Islet precursor cell (in vitro differentiated cells): ENCODE measurements at regions not wholly inside any gene's neighbourhood (a gene's known extent, or its start where the extent isn't known, plus 50 kb on each side); places are given as distances from the start of the nearest gene placed in this dataset.
"Not testable (repeated sequence)": the region's sequence is repeated elsewhere in the genome, so short reads cannot be mapped to it uniquely, and the experiment has no call there.

Experiments
- DNase-seq: peaks from one replicate; pipeline ENCODE4 v3.0.0-alpha.2; 2018

DNA sequence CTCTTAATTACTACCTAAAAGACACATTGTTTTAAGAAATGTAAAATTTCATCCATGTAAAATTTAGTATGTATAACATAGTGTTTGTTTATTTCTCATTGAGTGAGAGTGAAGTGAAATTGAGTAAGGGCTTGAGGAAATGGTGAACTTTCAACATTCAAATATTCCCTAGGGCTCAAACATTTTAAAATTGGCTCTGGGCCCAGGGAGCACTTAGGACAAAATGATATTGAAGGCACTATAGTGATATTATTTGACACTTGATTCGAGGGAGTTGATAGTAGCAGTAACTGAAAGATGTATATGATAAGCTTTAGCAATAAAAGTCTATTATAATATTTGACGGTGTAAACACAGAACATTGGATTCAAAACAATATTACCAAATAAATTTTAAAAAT, 1244.0 kb upstream of the TENM3 start:
- no peak for DNase-seq

DNA sequence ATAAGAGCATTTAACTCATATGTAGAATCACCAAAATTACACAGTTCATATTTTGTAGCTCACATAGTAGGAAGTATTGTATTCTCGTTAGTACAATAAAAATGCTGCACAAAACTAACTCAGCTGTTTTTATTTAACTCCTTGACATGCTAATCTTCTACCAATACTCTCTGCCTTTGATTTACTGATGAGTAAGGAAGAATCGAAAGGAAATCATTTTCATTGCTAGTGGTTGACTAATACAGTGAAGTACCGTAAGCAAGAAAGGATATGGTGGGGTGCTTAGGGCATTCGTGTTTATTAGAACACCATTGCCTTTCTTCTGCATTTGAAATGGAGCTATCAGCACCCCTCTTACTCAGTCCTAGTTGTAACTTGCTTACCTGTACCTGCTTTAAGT, 1239.1 kb upstream of the TENM3 start:
- no peak for DNase-seq

DNA sequence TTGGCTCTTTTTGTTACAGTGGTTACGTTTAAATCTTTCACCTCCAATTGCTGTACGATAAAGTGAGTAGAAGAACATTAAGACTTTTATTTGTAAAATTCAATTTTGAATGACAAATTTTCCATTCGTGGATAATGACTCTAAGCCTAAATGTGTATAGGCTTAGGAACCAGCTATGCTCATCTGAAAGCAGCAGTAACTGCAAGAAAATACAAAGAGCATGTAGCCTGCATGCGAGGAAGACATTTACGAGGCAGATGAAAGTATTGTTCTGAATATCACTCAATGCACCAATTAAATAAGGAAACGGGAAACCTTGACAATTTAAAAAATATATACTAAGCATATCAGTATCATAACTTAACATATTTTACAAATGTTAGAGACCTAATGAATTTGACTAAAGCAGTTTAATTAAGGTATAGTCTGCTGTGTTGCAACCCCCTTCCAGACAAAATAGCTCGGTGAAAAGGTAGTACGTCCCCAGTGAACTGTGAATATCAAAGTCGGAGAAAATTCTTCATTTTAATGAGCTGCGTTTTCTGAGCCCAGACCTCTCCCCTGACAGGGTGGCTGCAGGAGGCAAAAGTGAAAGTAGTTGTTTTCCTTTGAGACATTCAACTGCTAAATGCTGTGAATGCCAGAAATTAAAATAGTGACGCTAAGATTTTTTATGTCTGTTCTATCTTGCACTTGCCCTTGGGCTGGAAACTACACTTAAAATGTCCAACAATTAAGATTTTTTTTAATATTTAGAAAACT, 1236.5 kb upstream of the TENM3 start:
- no peak for DNase-seq

DNA sequence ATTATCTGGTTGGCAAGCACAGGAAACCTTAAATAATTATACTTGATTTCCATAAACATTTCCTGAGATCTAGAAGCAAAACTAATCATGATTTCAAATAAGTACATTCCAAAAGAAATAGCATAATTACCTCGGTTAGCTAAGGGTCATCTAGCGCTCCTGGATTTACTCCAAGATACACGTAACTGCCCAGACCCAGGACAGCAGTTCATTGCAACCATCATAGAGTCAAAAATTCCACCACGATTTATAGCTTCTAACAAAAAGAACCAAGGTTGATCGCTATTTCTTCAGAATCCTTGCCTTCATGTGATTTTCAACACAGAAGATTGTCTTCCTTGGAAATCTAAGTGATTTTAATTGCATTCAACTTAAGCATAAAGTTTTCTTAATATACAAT, 1235.5 kb upstream of the TENM3 start:
- no peak for DNase-seq

DNA sequence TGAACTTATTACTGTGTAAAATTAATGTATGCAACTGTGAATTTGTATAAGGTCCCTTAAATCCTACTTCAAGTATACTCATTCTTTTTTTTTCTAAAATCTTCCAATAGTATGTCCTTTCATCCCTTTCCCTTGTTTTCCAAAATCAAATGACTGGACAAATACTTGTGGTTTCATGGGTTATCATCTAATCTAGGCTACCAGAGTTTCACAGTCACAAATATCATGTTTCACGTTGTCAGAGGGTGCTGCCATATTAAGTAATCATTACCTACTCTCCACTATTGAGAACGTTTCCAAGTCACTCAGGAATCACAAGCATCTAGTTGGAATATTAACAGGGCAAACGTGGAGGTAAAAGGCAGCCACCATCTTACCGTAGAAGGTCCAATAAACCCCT, 1235.0 kb upstream of the TENM3 start:
- no peak for DNase-seq

DNA sequence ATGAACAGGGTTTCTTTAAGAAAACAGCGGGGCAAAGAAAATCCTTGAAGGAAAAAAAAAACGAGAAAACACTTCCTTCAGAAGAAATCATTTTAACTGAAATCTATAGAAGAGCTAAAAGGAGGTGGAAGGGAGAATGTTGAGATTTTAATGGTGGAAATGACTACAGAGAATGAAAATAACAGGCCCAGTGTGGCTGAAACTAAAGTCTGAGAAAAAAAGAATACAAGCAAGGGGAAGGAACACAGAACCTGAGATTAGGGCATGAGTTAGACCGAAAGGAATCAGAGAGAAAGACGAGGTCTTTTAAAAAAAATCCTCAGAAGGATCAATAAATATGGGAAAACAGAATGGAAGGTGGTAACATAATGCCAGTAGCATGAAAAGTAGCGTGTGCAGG, 1230.0 kb upstream of the TENM3 start:
- DNase-seq, result no peak

DNA sequence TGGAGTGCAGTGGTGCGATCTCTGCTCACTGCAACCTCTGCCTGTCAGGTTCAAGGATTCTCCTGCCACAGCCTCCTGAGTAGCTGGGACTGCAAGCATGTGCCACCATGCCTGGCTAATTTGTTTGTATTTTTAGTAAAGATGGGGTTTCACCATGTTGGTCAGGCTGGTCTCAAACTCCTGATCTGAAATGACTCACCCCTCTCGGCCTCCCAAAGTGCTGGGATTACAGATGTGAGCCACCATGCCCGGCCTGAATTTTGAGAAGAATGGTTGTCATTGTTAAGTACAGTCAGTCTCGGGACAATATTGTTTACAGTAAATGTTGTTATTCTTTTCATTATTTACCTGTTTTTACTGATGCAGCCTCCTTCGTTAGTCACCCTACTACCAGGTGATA, 1226.2 kb upstream of the TENM3 start:
- DNase-seq, result peak; percentile 57

DNA sequence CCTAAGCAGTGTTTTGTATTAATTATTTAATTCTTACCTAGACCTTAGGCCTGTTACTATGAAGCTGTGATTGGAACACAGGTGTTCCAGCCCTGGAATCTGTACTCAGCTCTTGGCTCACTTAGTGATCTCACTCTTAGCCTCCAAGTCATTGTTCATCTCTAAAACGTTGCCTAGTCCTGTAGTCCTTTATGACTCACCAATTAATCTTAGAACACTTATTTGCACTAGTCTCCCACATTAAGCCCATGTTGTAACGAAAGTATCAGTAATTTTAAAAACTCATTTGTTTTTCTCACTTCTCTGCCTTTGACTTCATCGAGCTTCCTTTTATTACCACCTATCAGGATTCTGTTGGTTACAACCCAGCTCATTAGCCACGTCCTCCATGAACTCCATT, 1224.7 kb upstream of the TENM3 start:
- DNase-seq, result no peak

DNA sequence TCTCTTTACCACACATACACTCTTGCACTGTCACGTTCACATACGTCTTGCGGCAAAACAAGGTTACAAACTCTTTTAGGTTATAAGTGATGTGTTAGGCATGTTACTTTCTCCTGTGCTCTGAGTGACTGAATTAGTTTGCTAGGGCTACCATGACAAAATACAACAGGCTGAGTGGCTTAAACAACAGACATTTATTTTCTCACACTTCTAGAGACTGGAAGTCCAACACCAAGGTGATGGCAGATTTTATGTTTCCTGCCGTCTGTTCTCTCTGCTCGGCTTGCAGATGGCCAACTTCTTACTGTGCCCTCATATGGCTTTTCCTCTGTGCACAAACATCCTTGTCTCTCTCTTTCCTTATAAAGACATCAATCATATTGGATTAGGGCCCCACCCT, 1224.3 kb upstream of the TENM3 start:
- DNase-seq, result no peak

DNA sequence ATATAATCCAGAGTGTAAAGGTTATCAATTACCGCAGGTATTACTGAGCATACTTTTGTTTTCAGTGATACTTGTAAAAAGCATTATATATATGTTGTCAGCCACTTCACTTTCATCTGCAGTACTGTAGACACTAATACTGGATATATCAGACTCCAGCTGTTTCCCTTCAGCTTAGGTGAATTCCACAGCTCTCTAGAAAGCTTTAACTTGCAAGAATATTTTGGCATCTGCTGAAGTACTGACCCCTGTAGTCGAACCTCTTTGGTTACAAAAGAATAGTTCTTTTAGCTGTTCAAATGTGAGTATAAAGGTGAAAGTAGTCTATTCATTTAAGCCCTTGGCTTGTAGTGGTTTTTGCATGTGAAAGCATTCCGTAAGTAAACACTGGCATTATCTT, 1222.7 kb upstream of the TENM3 start:
- no peak for DNase-seq

DNA sequence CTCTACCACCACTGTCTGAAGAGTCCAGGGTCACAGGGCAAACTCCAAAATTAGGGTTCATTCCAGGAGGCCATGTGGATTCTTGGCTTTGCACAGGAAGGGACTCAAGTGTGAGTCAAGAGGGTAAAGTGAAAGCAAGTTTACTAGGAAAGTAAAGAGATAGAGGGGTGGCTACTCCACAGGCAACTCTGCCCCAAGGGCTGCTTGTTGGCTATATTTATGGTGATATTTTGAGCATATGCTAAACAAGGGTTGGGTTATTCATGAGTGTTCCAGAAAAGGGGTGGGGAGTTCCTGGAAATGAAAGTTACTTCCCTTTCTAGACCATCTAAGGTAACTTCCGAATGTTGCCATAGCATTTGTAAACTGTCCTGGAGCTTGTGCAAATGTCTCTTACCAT, 1222.0 kb upstream of the TENM3 start:
- no peak for DNase-seq

DNA sequence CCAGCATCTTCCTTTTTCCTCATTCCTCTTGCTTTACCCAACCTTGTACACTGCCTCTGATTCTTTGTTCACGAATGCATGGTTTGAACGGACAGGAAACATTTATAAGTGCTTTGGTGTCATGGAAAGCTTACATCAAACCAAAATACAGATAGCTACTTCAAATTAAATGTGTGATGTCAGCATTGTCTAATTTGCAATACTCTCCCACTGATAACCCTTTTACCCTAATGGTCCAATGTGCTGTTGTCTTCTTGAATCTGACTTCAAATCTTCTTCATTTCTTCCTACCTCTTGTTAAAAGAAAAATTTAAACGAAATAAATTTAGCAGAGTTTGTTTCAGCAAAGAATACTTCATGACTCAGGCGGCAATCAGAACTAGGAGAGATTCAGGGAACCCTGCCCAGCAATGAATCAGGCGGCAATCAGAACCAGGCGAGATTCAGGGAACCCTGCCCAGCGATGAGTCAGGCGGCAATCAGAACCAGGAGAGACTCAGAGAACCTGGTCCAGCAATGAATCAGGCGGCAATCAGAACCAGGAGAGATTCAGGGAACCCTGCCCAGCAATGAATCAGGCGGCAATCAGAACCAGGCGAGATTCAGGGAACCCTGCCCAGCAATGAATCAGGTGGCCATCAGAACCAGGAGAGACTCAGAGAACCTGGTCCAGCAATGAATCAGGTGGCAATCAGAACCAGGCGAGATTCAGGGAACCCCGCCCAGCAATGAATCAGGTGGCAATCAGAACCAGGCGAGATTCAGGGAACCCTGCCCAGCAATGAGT, 1212.9 kb upstream of the TENM3 start:
- not testable (repeated sequence) for DNase-seq

DNA sequence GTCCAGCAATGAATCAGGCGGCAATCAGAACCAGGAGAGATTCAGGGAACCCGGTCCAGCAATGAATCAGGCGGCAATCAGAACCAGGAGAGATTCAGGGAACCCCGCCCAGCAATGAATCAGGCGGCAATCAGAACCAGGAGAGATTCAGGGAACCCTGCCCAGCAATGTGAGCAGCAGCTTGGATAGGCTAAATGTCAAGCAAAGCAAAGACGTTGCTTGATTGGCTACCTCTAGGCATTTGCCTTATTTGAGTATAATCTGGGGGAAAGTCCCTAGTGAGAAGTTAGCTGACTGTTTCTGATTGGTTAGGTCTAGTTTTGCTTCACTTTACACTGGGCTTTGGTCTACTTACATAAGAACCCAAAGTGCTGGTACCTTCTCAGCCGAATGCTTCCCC, 1212.2 kb upstream of the TENM3 start:
- no peak for DNase-seq

DNA sequence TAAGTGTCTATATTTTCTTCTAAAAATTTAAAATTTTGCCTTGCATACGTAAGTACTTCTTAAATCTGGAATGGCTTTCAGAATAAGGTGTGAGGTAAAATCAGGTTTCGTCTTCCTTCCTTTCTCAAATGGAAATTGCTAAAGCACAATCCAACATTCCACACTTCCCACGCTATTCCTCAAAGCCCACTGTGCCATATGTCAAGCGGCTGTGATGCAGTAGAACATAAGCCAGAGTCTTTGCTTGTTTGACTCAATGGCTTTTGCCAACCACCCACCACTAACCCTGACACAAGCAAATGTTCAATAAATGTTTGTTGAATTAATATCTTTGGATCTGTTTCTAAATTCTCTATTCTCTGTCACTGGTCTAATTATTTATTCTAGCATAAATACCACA, 1199.7 kb upstream of the TENM3 start:
- DNase-seq, result no peak

DNA sequence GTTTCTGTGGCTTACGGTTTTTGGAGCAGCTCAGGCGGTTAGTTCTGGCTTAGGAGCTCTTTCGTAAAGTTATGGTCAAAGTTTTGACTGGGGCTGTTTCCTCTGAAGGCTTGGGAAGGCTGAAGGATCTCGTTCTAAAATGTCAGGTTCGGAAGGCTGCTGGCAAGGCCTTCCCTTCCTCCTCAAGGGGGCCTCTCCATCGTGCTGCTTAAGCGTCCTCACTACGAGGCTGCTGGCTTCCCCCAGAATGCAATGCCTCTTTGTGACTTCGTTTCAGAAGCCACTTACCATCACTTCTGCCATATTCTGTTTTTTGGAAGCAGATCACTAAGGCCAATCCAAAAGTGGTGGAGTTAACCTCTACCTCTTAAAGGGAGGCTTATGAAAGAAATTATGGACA, 1196.4 kb upstream of the TENM3 start:
- no peak for DNase-seq

DNA sequence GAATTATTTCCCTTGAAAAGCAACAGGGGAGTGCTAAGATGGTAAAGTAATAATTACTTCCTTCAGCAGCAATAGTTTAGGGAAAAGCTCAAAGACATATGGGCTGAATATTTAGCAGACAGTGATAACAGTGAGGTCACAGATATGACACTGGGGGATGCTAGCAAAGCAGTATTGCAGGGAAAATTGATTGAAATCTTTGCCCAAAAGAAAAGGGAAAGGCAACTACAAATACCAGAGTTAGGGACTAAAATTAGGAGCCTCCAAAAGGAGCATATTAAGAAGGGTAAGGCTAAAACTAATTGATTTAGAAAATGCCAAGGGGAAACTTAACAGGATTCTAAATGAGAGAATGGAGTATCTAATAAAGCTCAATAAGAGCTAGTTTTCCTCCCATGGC, 1191.3 kb upstream of the TENM3 start:
- DNase-seq, result no peak

DNA sequence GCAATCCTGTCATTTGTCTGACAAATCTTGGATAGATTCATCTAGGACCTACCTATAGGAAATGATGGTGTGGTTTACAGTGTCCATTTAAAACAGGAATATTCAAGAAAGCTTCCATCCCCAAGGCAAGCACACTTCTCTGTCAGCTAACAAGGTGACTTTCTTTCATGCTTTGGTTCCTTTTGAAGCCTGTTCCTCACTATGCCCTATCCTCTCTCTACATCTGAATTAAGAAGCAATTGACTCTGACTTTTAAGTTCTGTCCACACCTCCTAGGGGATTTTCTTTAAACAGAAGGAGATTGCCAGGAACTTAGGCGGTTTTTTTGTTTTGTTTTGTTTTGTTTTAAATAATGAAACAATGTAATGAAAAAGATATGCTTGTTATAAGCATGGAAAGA, 1181.4 kb upstream of the TENM3 start:
- no peak for DNase-seq

DNA sequence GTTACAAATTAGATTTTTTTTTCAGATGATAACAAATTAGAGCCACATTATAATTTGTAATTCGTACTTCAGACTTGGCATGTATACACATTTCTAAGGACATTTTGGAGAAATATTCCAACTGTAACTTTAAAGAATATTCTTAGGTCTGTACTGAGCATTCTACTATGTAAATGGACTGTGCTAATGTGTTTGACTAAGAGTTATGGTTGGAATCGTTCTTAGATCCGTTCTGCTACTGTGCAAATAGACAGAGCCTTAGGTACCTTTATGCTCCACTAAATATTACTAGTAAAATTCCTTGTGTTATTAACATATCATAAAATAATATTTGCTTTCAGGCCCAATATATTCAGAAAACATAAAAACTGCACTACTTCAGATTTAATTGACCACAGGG, 1180.0 kb upstream of the TENM3 start:
- DNase-seq, result no peak

DNA sequence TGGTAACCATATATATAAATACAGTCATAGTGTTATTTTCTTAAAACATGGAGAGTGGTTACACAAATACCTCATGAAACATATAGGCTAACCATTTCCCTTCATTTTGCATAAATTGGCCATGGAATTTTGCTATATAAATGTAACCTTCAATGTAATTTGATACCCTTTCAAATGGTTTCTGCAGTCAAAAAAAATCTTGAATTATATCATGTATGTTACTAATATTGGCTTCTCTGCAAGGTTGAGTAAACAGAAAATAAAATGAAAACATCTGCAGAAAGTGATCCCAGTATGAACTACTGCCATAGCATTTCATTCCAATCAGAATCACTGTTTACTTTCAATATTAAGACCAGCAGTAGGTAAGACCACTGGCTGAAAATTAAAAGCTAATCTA, 1165.9 kb upstream of the TENM3 start:
- DNase-seq, result no peak

DNA sequence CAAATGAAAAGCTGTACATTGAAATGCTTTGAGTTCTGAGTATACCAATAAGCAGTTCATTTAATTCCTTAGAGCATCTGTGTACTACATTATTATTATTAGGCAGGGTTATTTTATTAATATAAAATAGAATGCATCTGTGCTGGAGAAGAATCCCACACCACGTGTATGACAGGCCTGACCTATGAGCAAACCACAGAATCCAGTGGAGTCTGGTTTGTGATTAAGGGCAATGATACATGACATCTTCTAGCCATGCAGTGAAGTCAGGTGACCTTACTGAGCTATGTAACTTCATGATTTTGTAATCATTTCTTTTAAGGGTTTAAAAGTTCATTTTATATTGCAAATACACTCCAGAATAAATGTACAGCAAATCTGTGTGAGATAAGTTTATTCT, 1165.0 kb upstream of the TENM3 start:
- DNase-seq, result no peak

DNA sequence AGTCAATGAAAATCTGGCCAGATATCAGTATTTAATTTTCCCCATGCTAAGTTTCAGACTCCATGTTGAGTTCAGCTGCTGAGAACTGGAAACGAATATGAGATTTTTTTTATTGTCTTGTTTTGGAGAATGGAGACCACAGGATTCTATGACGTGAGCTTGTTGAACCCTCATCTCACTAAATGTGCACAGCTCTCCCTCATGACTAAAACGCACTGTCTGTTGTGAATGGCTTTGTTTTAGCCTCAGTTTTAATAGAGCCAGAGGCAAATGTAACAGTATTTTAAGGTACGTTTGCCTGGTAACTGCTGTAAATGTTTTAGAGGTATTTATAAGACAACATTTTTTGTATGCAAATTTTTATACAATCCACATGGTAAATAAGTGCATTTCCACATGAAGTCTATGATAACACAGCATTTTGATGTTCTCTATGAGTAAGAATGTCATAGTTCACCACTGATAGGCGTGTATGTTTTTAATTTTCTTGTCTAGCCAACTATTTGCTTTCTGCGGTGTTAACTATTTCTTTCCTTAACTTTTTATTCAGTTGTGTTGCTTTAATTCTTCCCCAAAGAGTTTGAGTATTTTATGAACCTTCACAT, 1159.3 kb upstream of the TENM3 start:
- no peak for DNase-seq

DNA sequence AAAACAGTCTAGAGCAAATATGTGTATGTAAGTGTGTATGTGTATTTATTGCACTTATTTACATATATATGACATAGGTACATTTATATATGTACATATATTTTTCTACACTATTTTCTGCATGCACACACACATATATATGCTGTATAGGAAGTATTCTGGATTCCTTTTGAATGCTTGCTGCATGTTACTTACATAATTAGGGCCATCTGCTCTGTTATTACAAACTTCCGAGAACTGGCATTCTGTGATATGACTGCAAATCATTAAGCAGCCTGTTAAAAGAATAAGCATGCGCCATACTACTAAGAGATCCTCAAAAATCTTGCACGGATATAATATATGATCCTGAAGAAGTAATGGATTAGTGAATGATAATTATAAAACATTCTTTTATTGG, 1157.6 kb upstream of the TENM3 start:
- DNase-seq, result no peak

DNA sequence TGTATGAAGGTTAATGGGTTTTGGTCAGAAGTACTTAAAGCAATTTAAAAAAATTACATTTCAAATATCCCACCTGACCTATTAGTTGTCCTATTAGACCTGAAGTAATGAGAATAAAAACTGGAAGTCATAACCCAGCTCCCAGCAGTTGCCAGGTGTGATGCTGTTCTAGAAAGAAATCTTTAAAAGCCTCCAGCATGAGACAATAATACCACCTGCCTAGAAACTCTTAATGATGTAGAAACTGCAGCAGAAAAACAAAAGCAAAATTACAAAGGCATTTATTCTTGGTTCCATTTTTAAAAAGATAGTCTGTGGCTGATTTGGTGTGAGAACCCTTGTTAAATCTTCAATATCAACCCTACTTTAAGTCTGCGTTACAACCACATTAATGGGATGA, 1137.7 kb upstream of the TENM3 start:
- no peak for DNase-seq

DNA sequence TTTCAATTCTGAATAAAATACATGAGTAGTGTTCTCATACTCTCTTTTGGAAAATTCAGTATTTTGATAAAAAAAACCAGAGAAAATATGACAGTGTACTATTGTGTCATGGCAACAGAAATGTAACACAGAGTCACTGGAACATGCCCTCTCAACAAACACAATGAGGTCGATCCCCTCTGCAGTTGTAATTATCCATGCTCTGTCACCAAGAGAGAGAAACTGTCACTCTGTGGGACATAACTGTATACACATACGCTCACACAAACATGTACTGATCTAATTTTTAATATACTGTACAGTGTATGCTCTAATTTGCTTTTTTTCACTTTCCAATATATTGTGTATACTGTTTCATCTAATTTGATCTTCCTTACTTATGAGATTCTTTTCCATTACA, 1136.8 kb upstream of the TENM3 start:
- DNase-seq, result no peak
